PC-3 (cell line): ENCODE measurements at regions not wholly inside any gene's neighbourhood (a gene's known extent, or its start where the extent isn't known, plus 50 kb on each side); places are given as distances from the start of the nearest gene placed in this dataset.

Experiments
- EZH2 ChIP-seq: fragments of 300-600 bp; sonication (generic); IDR thresholded peaks from one replicate; pipeline ENCODE4 v1.6.1; 2017; ENCODE audit warnings: antibody characterized with exemption, mild to moderate bottlenecking, low read length; ENCODE audit not compliant: unreplicated experiment
- EZH2phosphoT487 ChIP-seq: fragments of 300-600 bp; sonication (generic); IDR thresholded peaks from 2 replicates; pipeline ENCODE4 v1.6.1; 2018; ENCODE audit warnings: mild to moderate bottlenecking, antibody characterized with exemption, low read length, borderline replicate concordance
- TF ChIP-seq, protein P1 (sequence below): fragments of 300-600 bp; sonication (generic); conservative IDR thresholded peaks from 2 replicates; pipeline ENCODE4 v1.5.1; 2017; ENCODE audit warnings: antibody characterized with exemption, low read depth, mild to moderate bottlenecking, low read length

DNA sequence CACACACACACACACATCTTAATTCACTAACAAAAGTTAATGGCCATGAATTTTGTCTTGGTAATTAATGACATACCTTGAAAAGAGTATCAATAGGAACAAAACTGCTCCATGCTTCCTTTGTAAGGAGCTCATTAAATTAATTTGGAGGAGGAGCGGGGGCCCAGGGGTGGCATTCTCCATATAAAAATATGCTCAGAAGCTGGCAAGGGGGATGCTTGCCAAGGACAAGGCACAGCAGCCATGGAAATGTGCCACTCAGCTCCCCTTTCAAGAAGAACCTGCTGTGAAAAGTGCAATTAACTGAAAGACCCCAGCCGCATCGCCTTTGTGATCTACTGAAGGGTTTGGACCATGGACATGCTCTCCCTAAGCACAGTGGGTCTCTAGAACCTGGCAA, 385.9 kb upstream of the API5 start:
- TF ChIP-seq, protein P1, sequence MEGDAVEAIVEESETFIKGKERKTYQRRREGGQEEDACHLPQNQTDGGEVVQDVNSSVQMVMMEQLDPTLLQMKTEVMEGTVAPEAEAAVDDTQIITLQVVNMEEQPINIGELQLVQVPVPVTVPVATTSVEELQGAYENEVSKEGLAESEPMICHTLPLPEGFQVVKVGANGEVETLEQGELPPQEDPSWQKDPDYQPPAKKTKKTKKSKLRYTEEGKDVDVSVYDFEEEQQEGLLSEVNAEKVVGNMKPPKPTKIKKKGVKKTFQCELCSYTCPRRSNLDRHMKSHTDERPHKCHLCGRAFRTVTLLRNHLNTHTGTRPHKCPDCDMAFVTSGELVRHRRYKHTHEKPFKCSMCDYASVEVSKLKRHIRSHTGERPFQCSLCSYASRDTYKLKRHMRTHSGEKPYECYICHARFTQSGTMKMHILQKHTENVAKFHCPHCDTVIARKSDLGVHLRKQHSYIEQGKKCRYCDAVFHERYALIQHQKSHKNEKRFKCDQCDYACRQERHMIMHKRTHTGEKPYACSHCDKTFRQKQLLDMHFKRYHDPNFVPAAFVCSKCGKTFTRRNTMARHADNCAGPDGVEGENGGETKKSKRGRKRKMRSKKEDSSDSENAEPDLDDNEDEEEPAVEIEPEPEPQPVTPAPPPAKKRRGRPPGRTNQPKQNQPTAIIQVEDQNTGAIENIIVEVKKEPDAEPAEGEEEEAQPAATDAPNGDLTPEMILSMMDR, result no peak
- no peak for TF ChIP-seq EZH2phosphoT487
- no peak for TF ChIP-seq EZH2
